HepG2 (cell line): ENCODE measurements at regions not wholly inside any gene's neighbourhood (a gene's known extent, or its start where the extent isn't known, plus 50 kb on each side); places are given as distances from the start of the nearest gene placed in this dataset.

Experiments
- DPF2 ChIP-seq: sonication (generic); formaldehyde crosslinking; IDR thresholded peaks from 2 replicates; pipeline ENCODE4 v1.4.0; 2020; ENCODE audit warnings: mild to moderate bottlenecking, low read depth, missing genetic modification reagents, borderline replicate concordance
- KDM1A ChIP-seq: IDR thresholded peaks from 2 replicates; pipeline ENCODE4 v1.6.1; 2016; ENCODE audit warnings: missing compliant biosample characterization
- KDM5A ChIP-seq: fragments of 200-600 bp; sonication (generic); IDR thresholded peaks from 2 replicates; pipeline ENCODE4 v1.7.0; 2018; ENCODE audit warnings: antibody characterized with exemption, mild to moderate bottlenecking, low read length, borderline replicate concordance
- ZNF274 ChIP-seq: sonication (generic); formaldehyde crosslinking; IDR thresholded peaks from 2 replicates; pipeline ENCODE4 v1.5.1; 2020; ENCODE audit warnings: mild to moderate bottlenecking, missing genetic modification reagents
- ZNF350 ChIP-seq: sonication (generic); formaldehyde crosslinking; IDR thresholded peaks from 2 replicates; pipeline ENCODE4 v1.4.0; 2020; ENCODE audit warnings: mild to moderate bottlenecking, low read depth, missing genetic modification reagents, borderline replicate concordance
- ZNF607 ChIP-seq: sonication (generic); formaldehyde crosslinking; IDR thresholded peaks from 2 replicates; pipeline ENCODE4 v1.5.1; 2020; ENCODE audit warnings: missing genetic modification reagents, mild to moderate bottlenecking, borderline replicate concordance
- ZNF780A ChIP-seq: sonication (generic); formaldehyde crosslinking; IDR thresholded peaks from 2 replicates; pipeline ENCODE4 v1.8.0; 2022; ENCODE audit warnings: mild to moderate bottlenecking, missing genetic modification reagents, moderate library complexity
- TF ChIP-seq, protein P1 (sequence below): sonication (generic); formaldehyde crosslinking; IDR thresholded peaks from 2 replicates; pipeline ENCODE4 v1.5.0; 2020; ENCODE audit warnings: mild to moderate bottlenecking, missing genetic modification reagents, moderate library complexity
- TF ChIP-seq, protein P2 (sequence below): sonication (generic); formaldehyde crosslinking; IDR thresholded peaks from 2 replicates; pipeline ENCODE4 v1.4.0; 2020; ENCODE audit warnings: missing genetic modification reagents
- TF ChIP-seq, protein P3 (sequence below): sonication (generic); formaldehyde crosslinking; IDR thresholded peaks from 2 replicates; pipeline ENCODE4 v1.4.0; 2020; ENCODE audit warnings: missing genetic modification reagents
- TF ChIP-seq, protein P4 (sequence below): sonication (generic); formaldehyde crosslinking; conservative IDR thresholded peaks from 2 replicates; pipeline ENCODE4 v1.5.0; 2020; ENCODE audit warnings: missing genetic modification reagents

DNA sequence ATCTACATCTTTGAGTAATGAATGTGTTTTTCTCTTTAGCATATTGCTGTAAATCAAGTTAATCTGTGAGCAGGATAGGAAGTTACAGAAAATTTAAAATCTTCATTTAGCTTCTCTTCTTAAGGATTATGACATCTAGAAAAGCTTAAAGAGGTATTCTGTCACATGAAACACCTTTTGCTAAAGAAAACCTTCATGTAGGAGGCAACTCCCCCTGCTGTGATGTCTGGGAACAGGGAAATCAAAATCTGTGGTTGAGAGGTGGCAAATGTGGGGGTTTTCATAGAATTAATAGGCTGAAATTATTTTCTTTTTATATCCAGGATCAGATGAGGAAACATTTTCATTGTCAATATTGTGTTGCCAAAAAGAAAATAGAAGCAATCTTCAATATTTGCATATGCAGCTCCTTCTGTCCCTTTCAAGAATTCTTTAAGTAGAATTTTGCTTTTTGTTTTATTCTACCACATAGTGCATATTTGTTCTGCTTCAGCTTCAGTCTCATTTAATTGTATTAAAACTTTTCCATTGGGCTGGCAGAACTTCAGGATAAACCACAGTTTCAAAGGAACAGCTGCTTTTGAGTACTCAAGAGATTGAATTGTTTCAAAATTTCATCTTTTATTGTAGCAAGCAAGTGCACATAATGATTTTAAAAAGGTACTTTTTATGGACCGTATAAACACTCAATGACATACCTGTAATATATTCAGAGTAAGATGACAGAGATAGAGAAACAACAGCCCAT lies 128.4 kb downstream of the RAP2B start:
- TF ChIP-seq DPF2 (no peak), ZNF350 (CRISPR knock-in tag) (no peak), KDM1A (no peak), KDM5A (no peak), ZNF607 (CRISPR knock-in tag) (no peak), ZNF274 (CRISPR knock-in tag) (no peak), ZNF780A (CRISPR knock-in tag) (no peak)
- TF ChIP-seq, protein P1, sequence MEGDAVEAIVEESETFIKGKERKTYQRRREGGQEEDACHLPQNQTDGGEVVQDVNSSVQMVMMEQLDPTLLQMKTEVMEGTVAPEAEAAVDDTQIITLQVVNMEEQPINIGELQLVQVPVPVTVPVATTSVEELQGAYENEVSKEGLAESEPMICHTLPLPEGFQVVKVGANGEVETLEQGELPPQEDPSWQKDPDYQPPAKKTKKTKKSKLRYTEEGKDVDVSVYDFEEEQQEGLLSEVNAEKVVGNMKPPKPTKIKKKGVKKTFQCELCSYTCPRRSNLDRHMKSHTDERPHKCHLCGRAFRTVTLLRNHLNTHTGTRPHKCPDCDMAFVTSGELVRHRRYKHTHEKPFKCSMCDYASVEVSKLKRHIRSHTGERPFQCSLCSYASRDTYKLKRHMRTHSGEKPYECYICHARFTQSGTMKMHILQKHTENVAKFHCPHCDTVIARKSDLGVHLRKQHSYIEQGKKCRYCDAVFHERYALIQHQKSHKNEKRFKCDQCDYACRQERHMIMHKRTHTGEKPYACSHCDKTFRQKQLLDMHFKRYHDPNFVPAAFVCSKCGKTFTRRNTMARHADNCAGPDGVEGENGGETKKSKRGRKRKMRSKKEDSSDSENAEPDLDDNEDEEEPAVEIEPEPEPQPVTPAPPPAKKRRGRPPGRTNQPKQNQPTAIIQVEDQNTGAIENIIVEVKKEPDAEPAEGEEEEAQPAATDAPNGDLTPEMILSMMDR, result peak; percentile 38; the same call in 1 of the 2 replicates
- TF ChIP-seq, protein P2, sequence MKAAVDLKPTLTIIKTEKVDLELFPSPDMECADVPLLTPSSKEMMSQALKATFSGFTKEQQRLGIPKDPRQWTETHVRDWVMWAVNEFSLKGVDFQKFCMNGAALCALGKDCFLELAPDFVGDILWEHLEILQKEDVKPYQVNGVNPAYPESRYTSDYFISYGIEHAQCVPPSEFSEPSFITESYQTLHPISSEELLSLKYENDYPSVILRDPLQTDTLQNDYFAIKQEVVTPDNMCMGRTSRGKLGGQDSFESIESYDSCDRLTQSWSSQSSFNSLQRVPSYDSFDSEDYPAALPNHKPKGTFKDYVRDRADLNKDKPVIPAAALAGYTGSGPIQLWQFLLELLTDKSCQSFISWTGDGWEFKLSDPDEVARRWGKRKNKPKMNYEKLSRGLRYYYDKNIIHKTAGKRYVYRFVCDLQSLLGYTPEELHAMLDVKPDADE (CRISPR knock-in tag), result no peak
- TF ChIP-seq, protein P3, sequence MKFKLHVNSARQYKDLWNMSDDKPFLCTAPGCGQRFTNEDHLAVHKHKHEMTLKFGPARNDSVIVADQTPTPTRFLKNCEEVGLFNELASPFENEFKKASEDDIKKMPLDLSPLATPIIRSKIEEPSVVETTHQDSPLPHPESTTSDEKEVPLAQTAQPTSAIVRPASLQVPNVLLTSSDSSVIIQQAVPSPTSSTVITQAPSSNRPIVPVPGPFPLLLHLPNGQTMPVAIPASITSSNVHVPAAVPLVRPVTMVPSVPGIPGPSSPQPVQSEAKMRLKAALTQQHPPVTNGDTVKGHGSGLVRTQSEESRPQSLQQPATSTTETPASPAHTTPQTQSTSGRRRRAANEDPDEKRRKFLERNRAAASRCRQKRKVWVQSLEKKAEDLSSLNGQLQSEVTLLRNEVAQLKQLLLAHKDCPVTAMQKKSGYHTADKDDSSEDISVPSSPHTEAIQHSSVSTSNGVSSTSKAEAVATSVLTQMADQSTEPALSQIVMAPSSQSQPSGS, result no peak
- TF ChIP-seq, protein P4, sequence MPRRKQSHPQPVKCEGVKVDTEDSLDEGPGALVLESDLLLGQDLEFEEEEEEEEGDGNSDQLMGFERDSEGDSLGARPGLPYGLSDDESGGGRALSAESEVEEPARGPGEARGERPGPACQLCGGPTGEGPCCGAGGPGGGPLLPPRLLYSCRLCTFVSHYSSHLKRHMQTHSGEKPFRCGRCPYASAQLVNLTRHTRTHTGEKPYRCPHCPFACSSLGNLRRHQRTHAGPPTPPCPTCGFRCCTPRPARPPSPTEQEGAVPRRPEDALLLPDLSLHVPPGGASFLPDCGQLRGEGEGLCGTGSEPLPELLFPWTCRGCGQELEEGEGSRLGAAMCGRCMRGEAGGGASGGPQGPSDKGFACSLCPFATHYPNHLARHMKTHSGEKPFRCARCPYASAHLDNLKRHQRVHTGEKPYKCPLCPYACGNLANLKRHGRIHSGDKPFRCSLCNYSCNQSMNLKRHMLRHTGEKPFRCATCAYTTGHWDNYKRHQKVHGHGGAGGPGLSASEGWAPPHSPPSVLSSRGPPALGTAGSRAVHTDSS (CRISPR knock-in tag), result no peak
